T47D (cell line): ENCODE measurements at regions not wholly inside any gene's neighbourhood (a gene's known extent, or its start where the extent isn't known, plus 50 kb on each side); places are given as distances from the start of the nearest gene placed in this dataset.

Source experiments
- DNase-seq, 2 experiments: peaks; one replicate each; pipeline versions ENCODE4 v3.0.0 to v3.0.0-alpha.2; 2011 to 2012; ENCODE audit warnings: low read depth in 1 of 2, low spot score in 1 of 2
- JUND ChIP-seq: IDR thresholded peaks from 2 replicates; pipeline ENCODE4 v1.6.1; 2012; ENCODE audit warnings: low read depth
- in situ Hi-C: cut with HindIII; loops from 2 replicates; pipeline ENCODE4 v1.10.0; 2016; ENCODE audit warnings: low sequenced_read_pairs, low pct_unique_long_range_greater_than_20kb

- no peak for DNase-seq
- TF ChIP-seq JUND = no peak
- in situ Hi-C loops = no loop called here
Measured at GRCh38 chr11:104534278-104534677, 364.0 kb downstream of the CASP12 start.

- in situ Hi-C loops = no loop called here
- DNase-seq = no peak
- no peak for TF ChIP-seq JUND
Measured at GRCh38 chr11:104531894-104532293, 366.4 kb downstream of the CASP12 start.

DNA sequence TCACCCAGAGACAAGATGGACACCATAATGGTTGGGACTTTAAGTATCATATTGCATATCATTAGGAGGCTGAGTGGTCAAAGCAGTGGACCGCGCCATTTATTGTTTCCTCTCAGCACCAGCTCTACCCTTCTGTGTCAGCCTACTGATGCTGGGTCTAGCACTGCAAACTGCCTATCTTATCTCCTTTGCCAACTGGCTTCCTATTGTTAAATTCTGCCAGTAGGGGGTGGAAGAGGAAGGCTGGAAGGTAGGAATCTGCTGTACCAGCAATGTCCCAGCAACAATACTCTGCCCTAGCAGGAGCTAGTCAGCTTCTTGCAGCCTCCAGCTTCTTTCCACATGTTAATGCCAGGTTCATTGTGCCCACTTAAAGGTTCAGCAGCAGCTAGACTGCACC is 367.1 kb upstream of the PDGFD start:
- in situ Hi-C loops = no loop called here
- TF ChIP-seq JUND = no peak
- no peak for DNase-seq

DNA sequence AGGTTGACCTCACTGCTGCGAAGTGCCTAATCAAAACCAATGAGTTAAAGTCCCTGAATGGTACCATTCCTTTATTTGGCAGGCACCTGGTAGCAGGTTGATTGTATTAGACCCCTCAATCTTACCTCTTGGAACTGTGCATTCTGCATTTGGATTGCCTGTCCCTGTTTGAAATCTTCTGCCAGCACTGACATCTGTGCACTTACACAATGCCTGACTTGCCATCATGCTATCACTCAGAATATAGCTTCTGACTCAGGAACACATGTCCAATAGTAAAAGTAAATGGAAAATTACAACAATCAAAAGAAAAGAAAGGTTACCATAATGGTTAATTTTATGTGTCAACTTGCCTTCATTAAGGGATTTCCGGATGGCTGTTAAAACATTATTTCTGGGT is 366.0 kb upstream of the PDGFD start:
- DNase-seq = no peak
- no peak for TF ChIP-seq JUND
- in situ Hi-C loops = no loop called here

DNA sequence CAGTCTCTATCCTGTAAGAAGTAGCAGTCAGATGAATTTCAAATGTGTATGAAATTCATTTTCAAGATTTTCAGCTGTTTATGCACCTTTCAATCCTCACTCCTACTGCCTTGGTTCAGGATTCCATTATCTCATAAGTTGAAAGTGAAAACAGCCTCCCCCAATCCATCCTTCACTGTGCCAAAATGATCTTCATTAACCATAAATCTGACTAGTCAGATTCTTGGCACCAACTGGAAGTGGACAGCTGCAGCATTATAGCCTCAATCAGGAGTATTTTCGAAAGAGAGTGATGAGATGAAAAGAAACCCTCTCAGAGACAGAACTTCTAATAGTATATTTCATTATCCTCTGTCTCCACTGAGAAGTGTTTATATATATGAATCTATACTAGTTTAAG is 365.3 kb upstream of the PDGFD start:
- TF ChIP-seq JUND = no peak
- in situ Hi-C loops = no loop called here
- DNase-seq = no peak

GRCh38 chr11:104526006-104526405 is 362.1 kb upstream of the PDGFD start:
- in situ Hi-C loops = no loop called here
- TF ChIP-seq JUND = no peak
- no peak for DNase-seq

DNA sequence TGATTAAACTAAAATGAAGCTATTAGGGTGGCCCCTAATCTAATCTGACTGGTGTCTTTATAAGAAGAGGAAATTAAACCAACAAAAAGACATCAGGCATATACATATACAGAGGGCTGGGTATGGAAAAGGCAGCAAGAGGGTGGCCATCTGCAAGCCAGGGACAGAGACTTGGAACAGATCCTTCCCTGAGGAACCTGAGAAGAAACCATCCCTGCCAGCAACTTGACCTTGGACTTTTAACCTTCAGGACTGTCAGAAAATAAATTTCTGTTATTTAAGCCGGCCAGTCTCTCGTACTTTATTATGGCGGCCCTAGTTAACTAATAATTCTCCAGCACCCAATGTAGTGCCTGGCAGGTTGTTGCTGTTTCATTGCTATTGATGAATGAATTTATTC is 361.5 kb upstream of the PDGFD start:
- no peak for DNase-seq
- TF ChIP-seq JUND = no peak
- in situ Hi-C loops = no loop called here

DNA sequence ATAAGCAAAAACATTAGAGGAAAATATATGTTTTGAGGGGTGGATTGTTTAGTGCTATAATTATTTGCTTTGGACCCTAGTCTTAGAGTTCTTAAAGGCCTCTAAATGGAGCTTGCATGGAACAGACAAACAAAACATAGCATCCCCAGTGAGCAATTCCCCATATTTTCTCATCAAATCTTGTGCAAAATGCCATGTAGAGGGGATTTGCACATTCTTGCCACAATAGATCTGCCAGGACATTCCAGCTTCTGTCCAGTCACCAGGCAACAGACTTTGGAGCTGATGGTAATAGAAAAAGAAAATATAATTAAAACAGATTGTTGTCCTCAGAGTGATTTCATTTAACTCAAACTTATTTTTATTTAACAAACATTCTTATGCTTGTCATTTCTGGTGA is 360.3 kb upstream of the PDGFD start:
- no peak for TF ChIP-seq JUND
- in situ Hi-C loops = no loop called here

GRCh38 chr11:104523611-104524010 is 359.7 kb upstream of the PDGFD start:
- no peak for DNase-seq
- in situ Hi-C loops = no loop called here
- no peak for TF ChIP-seq JUND

More for the DNA sequence above, 360.3 kb upstream of the PDGFD start:
- DNase-seq = no peak

DNA sequence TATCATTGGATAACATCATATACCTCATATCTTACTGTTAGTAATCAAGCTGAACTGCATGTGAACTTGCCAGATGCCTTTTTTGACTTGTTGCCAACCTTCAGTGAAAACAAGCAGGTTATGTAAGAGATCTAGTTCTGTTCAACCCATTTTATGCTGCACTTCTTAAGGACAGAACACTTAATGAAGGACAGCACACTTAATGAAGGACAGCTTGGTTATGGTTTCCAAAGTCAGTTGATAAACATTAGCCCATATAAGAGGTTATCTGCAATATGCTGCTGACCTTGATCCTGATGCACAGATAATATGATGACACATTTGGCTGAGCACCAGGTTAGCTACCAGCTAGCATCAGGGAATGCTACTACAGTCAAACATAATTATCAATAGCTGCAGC is 358.7 kb upstream of the PDGFD start:
- no peak for TF ChIP-seq JUND
- DNase-seq = no peak
- in situ Hi-C loops = no loop called here

GRCh38 chr11:104522123-104522522 is 358.2 kb upstream of the PDGFD start:
- in situ Hi-C loops = no loop called here
- no peak for DNase-seq
- no peak for TF ChIP-seq JUND

DNA sequence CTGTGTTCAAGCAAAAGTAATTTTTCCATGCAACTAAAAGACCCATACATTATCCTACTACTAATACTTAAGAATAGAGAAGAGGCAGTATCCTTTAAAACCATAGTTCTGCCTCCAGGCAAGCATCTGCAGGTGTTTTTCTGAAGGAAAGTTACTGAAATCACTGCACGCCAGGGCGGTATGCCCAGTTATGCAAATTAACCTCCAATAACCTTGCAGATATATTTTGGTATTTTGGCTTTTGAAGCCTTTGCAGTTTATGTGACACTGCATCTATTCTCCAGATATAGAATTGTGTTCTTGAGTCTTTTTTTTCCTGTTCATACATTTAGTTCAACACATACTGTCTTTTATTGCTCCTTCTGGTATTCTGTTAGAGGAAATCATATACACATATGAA is 346.2 kb upstream of the PDGFD start:
- in situ Hi-C loops = no loop called here
- no peak for DNase-seq
- TF ChIP-seq JUND = no peak

GRCh38 chr11:104490182-104490581 is 326.2 kb upstream of the PDGFD start:
- TF ChIP-seq JUND = no peak
- no peak for DNase-seq
- in situ Hi-C loops = no loop called here

- DNase-seq = no peak
- in situ Hi-C loops = no loop called here
- TF ChIP-seq JUND = no peak
Measured at GRCh38 chr11:104488561-104488960, 324.6 kb upstream of the PDGFD start.
